OCI-LY3 (cell line): ENCODE measurements at regions not wholly inside any gene's neighbourhood (a gene's known extent, or its start where the extent isn't known, plus 50 kb on each side); places are given as distances from the start of the nearest gene placed in this dataset.

Experiments
- H2AFZ ChIP-seq: fragments of 200-600, 300-600 bp; shearing (Covaris generic); 2 replicates; pipeline ENCODE4 v1.6.0; 2014; ENCODE audit warnings: antibody characterized with exemption, low read depth, low read length
- H3K27ac ChIP-seq: fragments of 200-600, 300-600 bp; sonication (generic); 2 replicates; pipeline ENCODE4 v1.5.1; 2014; ENCODE audit warnings: mild to moderate bottlenecking, low read length, moderate library complexity, mixed read lengths
- H3K27me3 ChIP-seq: fragments of 200-600, 300-600 bp; sonication (generic); 2 replicates; pipeline ENCODE4 v1.6.1; 2014; ENCODE audit warnings: low read depth, low read length, mixed read lengths
- H3K36me3 ChIP-seq: fragments of 200-600, 300-600 bp; sonication (generic); replicated peaks from 2 replicates; pipeline ENCODE3; 2014; ENCODE audit warnings: low read depth, low read length, mixed read lengths
- H3K4me1 ChIP-seq: fragments of 300-600, 200-600 bp; sonication (generic); 2 replicates; pipeline ENCODE4 v1.6.1; 2014; ENCODE audit warnings: low read length, mixed read lengths
- H3K4me2 ChIP-seq: fragments of 200-600, 300-600 bp; sonication (generic); 2 replicates; pipeline ENCODE4 v1.6.1; 2014; ENCODE audit warnings: low read length, mixed read lengths
- H3K4me3 ChIP-seq: fragments of 300-600, 200-600 bp; sonication (generic); 2 replicates; pipeline ENCODE4 v1.5.1; 2014; ENCODE audit warnings: antibody characterized with exemption, mild to moderate bottlenecking, low read length, moderate library complexity
- H3K79me2 ChIP-seq: fragments of 300-600, 200-600 bp; shearing (Covaris generic); 2 replicates; pipeline ENCODE4 v1.6.1; 2014; ENCODE audit warnings: mild to moderate bottlenecking, low read length, mixed read lengths
- H3K9ac ChIP-seq: fragments of 300-600, 200-600 bp; shearing (Covaris generic); 2 replicates; pipeline ENCODE4 v1.6.0; 2014; ENCODE audit warnings: mild to moderate bottlenecking, low read length, moderate library complexity
- H3K9me3 ChIP-seq: fragments of 200-600, 300-600 bp; shearing (Covaris generic); 2 replicates; pipeline ENCODE4 v1.6.1; 2014; ENCODE audit warnings: low read length, mixed read lengths; ENCODE audit not compliant: insufficient read depth
- H4K20me1 ChIP-seq: fragments of 200-600, 300-600 bp; sonication (generic); 2 replicates; pipeline ENCODE4 v1.6.1; 2016; ENCODE audit warnings: low read length, mixed read lengths; ENCODE audit not compliant: insufficient read depth
- EZH2phosphoT487 ChIP-seq: fragments of 200-600 bp; shearing (Covaris generic); IDR thresholded peaks from 2 replicates; pipeline ENCODE4 v1.6.1; 2018; ENCODE audit warnings: antibody characterized with exemption, mixed run types, low read depth
- TF ChIP-seq, protein P1 (sequence below): fragments of 200-600, 300-600 bp; sonication (generic); IDR thresholded peaks from 2 replicates; pipeline ENCODE4 v1.5.1; 2014; ENCODE audit warnings: antibody characterized with exemption, low read length, low read depth

DNA sequence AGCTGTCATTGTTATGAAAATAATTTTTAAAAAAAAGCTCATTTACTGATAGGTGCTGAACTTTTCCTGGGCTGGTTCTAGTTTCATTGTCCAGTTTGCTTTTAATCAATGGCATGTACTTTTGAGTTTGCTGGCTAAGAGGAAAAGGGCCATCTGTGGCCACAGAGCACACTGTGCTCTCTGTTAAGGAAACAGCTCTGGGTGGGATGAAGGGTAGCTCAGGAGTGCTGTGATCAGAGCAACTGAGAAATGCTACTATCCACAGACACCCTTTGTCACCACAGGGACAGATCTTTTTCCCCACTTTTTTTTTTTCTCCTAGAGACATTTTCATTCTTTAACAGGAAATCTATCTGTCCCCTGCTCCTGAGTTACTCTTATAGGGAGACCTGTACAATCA, 387.1 kb upstream of the PRICKLE1 start:
- no peaks in the 10 kb centered on the region for H3K27me3 ChIP-seq

DNA sequence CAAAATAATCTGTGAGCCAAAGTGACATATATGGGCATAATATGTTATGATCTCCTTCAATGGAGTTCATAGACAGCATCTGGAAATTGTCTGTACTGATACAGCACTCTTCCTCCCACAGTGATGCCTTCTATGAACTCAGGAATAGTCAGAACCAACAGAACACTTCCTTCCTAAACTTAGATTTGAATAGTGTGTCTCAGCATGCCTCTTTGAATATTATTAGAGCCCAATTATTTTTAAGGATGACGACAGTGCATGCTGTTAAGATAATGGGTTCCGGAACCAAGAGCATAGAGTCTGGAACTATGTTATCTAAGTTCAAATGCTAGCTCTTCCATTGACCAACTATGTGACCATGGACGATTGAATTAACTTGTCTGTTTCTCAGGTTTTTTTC, 386.6 kb upstream of the PRICKLE1 start:
- no peaks in the 10 kb centered on the region for H3K79me2 ChIP-seq
- H3K27ac ChIP-seq, result no peak overlapping the region
- no peak overlapping the region for H3K9ac ChIP-seq
- no peak overlapping the region for H3K4me2 ChIP-seq
- H3K4me1 ChIP-seq, result peaks cover 3% of the 10 kb centered on the region; the same call in 1 of the 2 replicates
- H3K36me3 ChIP-seq, result no peaks in the 10 kb centered on the region
- TF ChIP-seq EZH2phosphoT487, result no peak
- TF ChIP-seq, protein P1, sequence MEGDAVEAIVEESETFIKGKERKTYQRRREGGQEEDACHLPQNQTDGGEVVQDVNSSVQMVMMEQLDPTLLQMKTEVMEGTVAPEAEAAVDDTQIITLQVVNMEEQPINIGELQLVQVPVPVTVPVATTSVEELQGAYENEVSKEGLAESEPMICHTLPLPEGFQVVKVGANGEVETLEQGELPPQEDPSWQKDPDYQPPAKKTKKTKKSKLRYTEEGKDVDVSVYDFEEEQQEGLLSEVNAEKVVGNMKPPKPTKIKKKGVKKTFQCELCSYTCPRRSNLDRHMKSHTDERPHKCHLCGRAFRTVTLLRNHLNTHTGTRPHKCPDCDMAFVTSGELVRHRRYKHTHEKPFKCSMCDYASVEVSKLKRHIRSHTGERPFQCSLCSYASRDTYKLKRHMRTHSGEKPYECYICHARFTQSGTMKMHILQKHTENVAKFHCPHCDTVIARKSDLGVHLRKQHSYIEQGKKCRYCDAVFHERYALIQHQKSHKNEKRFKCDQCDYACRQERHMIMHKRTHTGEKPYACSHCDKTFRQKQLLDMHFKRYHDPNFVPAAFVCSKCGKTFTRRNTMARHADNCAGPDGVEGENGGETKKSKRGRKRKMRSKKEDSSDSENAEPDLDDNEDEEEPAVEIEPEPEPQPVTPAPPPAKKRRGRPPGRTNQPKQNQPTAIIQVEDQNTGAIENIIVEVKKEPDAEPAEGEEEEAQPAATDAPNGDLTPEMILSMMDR, result no peak
- no peaks in the 10 kb centered on the region for H4K20me1 ChIP-seq
- no peak overlapping the region for H2AFZ ChIP-seq
- no peaks in the 10 kb centered on the region for H3K27me3 ChIP-seq
- H3K9me3 ChIP-seq, result 0 out of 2 replicates have a peak, but pooled peaks cover 3% of the 10 kb centered on the region
- H3K4me3 ChIP-seq, result no peak overlapping the region

More for the DNA sequence above, 387.1 kb upstream of the PRICKLE1 start:
- no peak overlapping the region for H3K27ac ChIP-seq
- no peak overlapping the region for H3K9ac ChIP-seq
- H3K79me2 ChIP-seq, result no peaks in the 10 kb centered on the region
- H4K20me1 ChIP-seq, result no peaks in the 10 kb centered on the region
- H3K36me3 ChIP-seq, result no peaks in the 10 kb centered on the region
- TF ChIP-seq, protein P1, result no peak
- no peak for TF ChIP-seq EZH2phosphoT487
- no peak overlapping the region for H3K4me2 ChIP-seq
- H2AFZ ChIP-seq, result no peak overlapping the region
- H3K4me3 ChIP-seq, result no peak overlapping the region
- H3K9me3 ChIP-seq, result 0 out of 2 replicates have a peak, but pooled peaks cover 2% of the 10 kb centered on the region
- peaks cover 3% of the 10 kb centered on the region; the same call in 1 of the 2 replicates for H3K4me1 ChIP-seq

DNA sequence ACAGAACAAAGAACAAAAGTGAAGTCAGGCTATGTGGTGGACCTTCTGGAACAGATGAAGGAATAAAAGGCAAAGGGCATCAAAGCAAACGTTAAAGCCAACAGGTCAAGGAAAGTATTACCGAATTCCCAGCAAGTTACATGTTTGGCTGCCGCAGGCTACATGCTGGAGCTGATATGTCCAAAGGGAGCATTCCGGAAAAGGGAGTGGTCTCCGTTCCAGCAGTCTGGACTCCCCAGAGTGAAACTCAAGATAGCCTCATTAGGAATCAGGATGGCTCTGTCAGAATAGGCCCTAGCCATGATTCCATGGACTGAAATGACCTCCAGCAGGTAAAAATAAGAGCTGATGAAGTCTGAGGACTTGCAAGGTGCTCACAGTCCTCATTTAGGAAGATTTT, 379.8 kb upstream of the PRICKLE1 start:
- H4K20me1 ChIP-seq, result no peaks in the 10 kb centered on the region
- no peak overlapping the region for H3K4me3 ChIP-seq
- no peaks in the 10 kb centered on the region for H3K36me3 ChIP-seq
- H3K27me3 ChIP-seq, result no peaks in the 10 kb centered on the region
- H3K4me1 ChIP-seq, result no peaks in the 10 kb centered on the region
- no peak overlapping the region for H3K27ac ChIP-seq
- 0 out of 2 replicates have a peak, but pooled peaks cover 3% of the 10 kb centered on the region for H3K9me3 ChIP-seq
- H2AFZ ChIP-seq, result no peak overlapping the region
- H3K79me2 ChIP-seq, result no peaks in the 10 kb centered on the region
- TF ChIP-seq, protein P1, result no peak
- no peak for TF ChIP-seq EZH2phosphoT487
- no peak overlapping the region for H3K9ac ChIP-seq
- H3K4me2 ChIP-seq, result no peak overlapping the region

DNA sequence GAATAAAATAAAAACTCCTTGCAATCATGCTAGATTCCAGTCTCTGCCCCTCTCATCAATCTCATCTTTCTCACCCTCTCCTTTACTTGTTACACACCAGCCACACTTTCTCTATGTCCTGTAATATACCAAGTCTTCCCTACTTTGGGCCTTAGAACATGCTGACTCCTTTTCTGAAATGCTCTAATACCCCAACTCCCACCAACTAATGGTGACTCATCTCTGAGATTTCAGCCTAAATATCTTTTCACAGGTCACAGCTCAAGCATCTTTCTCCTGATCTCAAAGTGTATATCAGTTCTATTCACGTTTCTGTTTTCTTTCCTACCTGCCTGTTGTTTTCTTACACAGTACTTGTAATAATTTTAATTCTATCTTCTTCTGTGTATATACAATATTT, 378.9 kb upstream of the PRICKLE1 start:
- Histone ChIP-seq H3K4me1 (no peaks in the 10 kb centered on the region), H3K9me3 (0 out of 2 replicates have a peak, but pooled peaks cover 3% of the 10 kb centered on the region), H4K20me1 (no peaks in the 10 kb centered on the region), H3K27me3 (no peaks in the 10 kb centered on the region), H3K27ac (no peak overlapping the region), H3K79me2 (no peaks in the 10 kb centered on the region), H3K4me3 (no peak overlapping the region), H2AFZ (no peak overlapping the region), H3K36me3 (no peaks in the 10 kb centered on the region), H3K9ac (no peak overlapping the region), H3K4me2 (no peak overlapping the region)
- TF ChIP-seq EZH2phosphoT487, result no peak
- TF ChIP-seq, protein P1, result no peak
